ENCODE measurements at regions not wholly inside any gene's neighbourhood (a gene's known extent, or its start where the extent isn't known, plus 50 kb on each side); places are given as distances from the start of the nearest gene placed in this dataset.

- no peak for DNase-seq (ENCODE audit: low read depth)
- H3K4me3 ChIP-seq (ENCODE audit: low read length), result no peak overlapping the region
- no peak for TF ChIP-seq CTCF (IDR thresholded peaks at IDR 0.05; ENCODE audit: insufficient read depth, low read depth, low read length, missing control alignments)
These were observed 135.1 kb upstream of the PIK3R1 start for GRCh38 chr5:68080282-68081050.

GRCh38 chr5:68077349-68077894 is 138.1 kb upstream of the PIK3R1 start:
- no peak for TF ChIP-seq CTCF (IDR thresholded peaks at IDR 0.05; ENCODE audit: insufficient read depth, low read depth, low read length, missing control alignments)
- no peak overlapping the region for H3K4me3 ChIP-seq (ENCODE audit: low read length)
- DNase-seq (ENCODE audit: low read depth), result no peak

- no peak for DNase-seq (ENCODE audit: low read depth)
- no peak overlapping the region for H3K4me3 ChIP-seq (ENCODE audit: low read length)
- TF ChIP-seq CTCF (IDR thresholded peaks at IDR 0.05; ENCODE audit: insufficient read depth, low read depth, low read length, missing control alignments), result no peak
These were observed 140.9 kb upstream of the PIK3R1 start for GRCh38 chr5:68074633-68075032.

GRCh38 chr5:68074048-68074632 is 141.4 kb upstream of the PIK3R1 start:
- H3K4me3 ChIP-seq (ENCODE audit: low read length), result no peak overlapping the region
- peak; percentile 50 for DNase-seq (ENCODE audit: low read depth)
- no peak for TF ChIP-seq CTCF (IDR thresholded peaks at IDR 0.05; ENCODE audit: insufficient read depth, low read depth, low read length, missing control alignments)

GRCh38 chr5:68071736-68072135 is 143.8 kb upstream of the PIK3R1 start:
- peak; percentile 16 for DNase-seq (ENCODE audit: low read depth)
- TF ChIP-seq CTCF (IDR thresholded peaks at IDR 0.05; ENCODE audit: insufficient read depth, low read depth, low read length, missing control alignments), result no peak
- H3K4me3 ChIP-seq (ENCODE audit: low read length), result no peak overlapping the region

GRCh38 chr5:68071282-68071632 is 144.3 kb upstream of the PIK3R1 start:
- no peak for TF ChIP-seq CTCF (IDR thresholded peaks at IDR 0.05; ENCODE audit: insufficient read depth, low read depth, low read length, missing control alignments)
- no peak overlapping the region for H3K4me3 ChIP-seq (ENCODE audit: low read length)
- no peak for DNase-seq (ENCODE audit: low read depth)
